Activated naive CD4-positive, alpha-beta T cell treated with Interleukin-2 at 50 U/mL for 16 hours (primary cell): ENCODE measurements at regions not wholly inside any gene's neighbourhood (a gene's known extent, or its start where the extent isn't known, plus 50 kb on each side); places are given as distances from the start of the nearest gene placed in this dataset.
"Not testable (repeated sequence)": the region's sequence is repeated elsewhere in the genome, so short reads cannot be mapped to it uniquely, and the experiment has no call there.

Experiments used
- DNase-seq: peaks from one replicate; pipeline ENCODE4 v3.0.0-alpha.2; 2020

DNA sequence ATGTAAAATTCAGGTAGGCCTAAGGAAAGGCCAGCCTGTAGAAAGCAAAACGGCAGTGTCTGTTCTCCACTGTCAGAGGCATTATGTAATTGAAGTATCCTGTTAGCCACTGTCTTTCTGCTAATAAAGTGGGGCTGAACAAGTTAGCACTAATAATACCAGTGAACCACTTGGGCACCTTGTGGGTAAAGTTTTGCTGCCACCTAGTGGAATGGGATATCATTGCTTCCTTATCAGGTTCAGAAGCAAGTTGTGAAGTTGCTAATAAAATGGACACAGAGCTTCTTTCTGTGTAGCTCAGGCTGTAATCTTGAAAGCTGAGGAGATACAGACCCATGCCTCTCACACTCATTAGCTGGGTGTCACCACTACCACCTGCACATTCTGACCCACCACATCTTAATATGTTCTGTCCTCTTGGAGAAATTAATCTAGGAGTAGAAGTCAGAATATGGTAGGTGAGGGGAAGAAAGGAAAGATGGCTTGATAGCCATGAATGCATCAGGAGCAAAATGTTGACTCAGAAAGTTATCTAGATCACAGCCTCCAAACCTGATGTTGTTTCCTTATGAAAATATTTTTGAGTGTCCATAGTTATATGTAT is 175.1 kb downstream of the SEPTIN7 start:
- DNase-seq = peak; percentile 30

- not testable (repeated sequence) for DNase-seq
These were observed 174.0 kb upstream of the EEPD1 start for GRCh38 chr7:35978816-35979640.

DNA sequence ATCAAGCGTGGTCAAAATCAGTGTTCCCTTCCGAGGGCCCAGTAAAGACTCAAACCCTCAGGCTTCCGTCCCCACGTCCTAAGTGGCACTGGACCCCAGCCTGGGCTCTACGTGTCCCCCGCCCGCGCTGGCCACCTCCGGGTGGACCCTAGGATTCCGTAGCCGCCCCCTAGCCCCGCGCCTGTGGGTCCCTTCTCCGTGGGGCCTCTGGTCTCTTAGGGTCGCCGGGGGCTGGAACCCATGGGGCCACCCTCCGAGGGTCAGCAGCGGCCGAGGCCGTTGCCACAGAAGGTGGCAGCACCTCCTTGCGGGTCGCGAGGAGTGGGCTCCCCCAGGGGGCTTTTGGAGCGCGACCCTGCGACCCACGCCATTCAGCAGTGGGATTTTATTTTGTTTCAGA is 170.5 kb upstream of the EEPD1 start:
- DNase-seq = no peak

DNA sequence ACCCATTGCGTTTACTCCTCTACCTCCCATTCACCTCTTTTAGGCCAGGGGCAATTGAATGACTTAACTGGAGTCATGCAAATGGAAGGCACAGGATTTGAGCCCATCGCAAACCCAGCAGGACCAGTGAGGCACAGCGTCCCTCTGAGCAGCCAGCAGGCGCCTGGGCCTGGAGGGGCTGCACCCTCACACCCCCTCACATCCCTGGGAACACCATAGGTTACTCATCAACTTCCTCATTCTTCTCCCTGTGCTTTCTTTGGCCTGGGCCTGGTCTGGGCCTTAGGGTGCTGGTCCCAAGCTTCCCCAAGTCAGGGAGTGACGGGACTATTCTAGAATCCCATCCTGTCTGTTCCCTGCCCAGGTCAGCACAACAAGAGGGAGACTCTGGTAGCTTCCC is 169.4 kb upstream of the EEPD1 start:
- no peak for DNase-seq

DNA sequence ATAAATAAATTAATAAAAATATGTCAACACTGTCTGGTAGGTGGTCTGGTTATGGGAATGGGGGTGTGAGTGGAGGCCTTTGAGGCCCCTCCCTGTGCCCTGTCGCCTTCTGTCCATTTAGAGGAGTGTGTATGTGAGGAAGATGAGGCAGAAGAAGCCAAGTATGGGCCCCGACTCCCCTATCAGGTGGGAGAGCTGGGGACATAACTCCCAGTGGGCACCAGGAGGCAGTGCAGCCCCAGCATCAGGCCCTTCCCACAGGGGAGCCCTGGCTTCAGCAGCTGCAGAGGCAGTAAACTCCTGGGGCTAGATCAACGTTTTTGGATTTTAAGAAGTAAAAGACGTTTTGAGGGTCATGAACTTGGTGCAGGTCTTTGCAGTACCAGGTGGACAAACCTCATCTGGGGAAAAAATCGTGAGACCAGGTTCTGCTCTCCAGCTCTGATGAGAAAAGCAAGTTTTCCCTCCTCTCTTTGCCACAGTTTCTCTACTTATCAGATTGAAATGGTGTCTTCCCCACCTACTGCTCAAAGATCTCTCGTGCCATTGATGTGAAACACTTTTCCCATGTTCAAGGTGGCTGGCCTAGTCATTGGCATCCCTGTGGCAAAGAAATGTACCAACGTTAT is 167.8 kb upstream of the EEPD1 start:
- peak; percentile 80 for DNase-seq

GRCh38 chr7:35987016-35987415 is 166.0 kb upstream of the EEPD1 start:
- DNase-seq = no peak

DNA sequence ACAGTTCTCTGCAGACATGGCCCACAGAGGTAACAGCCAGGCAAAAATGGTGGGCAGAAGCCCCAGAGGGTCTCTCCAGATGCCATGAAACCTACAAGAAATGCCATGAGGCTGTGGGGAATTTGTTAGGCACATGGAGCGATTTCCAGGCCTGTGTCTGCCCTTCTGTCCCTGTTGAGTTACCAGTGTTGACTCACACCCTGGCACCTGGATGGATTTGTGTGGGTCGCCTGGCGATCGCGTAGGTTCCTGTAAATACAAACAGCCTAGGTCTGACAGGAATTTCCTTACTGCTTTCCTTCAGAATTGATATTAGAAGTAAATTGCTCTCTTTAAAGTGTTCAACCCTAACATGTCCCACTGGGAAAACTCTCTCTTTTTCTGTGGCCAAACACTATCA is 164.9 kb upstream of the EEPD1 start:
- DNase-seq = no peak

DNA sequence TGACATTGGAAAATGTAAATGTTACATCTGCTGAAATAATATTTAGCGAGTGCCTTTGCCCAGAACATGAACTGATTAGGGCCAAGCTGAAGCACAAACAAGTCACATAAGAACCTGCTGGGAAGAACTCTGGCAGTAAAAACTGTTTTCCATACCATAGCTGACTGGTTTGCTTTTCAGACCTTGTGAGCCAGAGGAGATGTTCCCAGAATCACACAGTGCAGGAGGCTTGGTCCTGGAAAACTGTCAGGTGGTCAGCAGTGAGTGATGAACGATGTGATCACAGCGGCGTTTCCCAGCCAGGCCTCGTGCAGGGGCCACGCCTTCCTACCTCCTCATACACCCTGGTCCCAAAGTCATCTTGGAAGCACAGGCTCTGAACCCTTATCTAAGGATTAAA is 164.2 kb upstream of the EEPD1 start:
- DNase-seq = no peak

DNA sequence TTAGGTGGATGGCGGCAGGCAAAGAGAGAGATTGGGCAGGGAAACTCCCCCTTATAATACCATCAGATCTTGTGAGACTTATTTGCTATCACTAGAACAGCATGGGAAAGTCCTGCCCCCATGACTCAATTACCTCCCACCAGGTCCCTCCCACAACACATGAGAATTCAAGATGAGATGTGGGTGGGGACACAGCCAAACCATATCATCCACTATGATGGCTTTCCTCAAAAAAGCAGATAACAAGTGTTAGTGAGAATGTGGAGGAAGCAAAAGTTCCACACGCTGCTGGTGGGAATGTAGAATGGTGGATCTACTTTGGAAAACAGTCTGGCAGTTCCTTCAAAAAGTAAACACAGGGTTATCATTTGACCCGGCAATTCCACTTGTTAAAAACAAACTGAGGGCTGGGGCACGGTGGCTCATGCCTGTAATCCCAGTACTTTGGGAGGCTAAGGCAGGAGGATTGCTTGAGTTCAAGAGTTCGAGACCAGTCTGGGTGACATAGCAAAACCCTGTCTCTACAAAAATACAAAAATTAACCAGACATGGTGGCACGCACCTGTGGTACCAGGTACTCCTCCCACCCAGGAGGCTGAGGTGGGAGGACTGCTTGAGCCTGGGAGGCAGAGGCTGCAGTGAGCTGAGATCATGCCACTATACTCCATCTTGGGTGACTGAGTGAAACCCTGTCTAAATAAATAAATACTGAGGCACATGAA is 161.4 kb upstream of the EEPD1 start:
- DNase-seq = peak; percentile 53

DNA sequence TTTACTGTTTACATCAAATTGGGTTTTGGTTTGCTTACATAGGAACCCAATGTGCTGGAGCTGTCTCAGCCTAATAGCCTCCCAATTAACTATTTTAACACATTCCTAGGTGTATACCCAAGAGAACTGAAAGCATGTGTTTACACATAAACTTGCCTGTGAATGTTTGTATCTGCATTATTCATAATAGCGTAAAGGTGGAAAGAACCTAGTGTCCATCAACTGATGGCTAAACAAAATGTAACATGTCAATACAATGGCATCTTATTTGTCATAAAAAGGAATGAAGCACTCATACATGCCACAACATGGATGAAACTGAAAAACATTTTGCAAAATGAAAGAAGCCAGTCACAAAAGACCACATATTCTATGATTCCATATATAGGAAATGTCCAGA is 160.6 kb upstream of the EEPD1 start:
- DNase-seq = no peak

GRCh38 chr7:35993113-35993512 is 159.9 kb upstream of the EEPD1 start:
- DNase-seq = no peak

DNA sequence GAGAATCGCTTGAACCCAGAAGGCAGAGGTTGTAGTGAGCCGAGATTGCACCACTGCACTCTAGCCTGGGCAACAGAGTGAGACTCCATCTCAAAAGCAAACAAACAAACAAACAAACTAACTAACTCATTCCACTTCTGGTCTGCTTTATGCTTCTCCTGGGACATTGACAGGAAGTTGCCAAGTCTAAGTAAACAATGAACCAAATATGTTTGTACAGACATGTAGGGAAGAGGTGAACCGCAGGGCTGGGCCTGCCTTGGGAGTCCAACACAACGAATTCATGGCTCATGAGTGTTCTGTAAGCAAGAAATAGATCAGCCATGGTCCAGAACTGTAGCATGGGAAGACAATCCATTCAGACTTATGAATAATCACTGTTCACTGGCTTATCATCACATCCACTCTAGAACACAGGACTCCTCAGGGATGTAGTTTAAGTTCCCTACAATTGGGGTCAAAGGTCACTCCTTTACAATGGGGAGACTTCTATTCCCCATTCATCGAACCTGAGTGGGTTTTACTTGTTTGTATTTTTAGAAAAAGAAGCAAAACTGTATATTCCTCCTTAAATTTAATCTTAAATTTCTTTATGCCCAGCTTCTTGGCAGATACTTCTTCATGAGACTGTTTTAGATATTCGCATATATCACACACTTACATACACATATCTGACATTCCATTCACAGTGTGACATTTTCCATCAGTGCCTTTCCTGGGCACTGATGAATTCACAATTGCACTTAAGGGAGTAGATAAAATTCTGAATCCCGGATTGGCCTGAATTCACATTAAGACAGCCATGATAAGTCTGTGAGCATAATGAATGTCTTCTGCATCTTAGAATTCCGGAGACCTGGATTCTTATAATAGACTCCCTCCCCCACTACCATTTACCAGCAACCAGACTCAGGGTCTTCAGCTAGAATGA is 159.1 kb upstream of the EEPD1 start:
- no peak for DNase-seq

DNA sequence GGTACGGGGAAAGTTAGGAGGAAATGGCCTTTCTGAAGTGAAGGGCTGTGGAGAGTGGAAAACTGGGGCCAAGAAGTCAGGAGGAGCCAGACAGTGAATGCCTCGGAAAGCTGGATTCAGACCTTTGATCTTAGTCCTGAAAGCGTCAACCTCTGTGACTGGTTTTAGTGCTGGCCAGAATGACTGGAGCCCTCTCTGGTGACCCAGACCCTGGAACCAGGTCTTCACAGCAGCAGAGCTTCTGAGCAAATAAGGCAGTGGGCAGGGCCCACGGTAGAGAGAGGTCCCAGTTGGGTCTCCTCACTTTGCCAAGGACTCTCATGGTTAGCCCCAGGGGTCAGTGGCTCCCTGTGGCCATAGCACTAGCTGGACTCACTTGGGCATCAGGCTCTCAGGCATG is 157.7 kb upstream of the EEPD1 start:
- DNase-seq = no peak

DNA sequence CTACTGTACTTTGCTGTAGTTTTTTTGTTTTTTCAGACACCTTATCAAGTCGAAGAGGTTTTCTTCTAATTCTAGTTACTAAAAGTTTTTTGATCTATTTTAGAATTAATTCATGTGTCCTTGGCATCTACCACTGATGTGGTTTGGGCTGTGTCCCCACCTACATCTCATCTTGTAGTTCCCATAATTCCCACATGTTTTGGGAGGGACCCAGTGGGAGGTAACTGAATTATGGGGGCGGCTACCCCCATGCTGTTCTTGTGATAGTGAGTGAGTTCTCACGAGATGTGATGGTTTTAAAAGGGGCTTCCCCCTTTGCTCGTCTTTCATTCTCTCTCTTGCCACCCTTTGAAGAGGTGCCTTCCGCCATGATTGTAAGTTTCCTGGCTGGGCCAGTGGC is 154.6 kb upstream of the EEPD1 start:
- no peak for DNase-seq

DNA sequence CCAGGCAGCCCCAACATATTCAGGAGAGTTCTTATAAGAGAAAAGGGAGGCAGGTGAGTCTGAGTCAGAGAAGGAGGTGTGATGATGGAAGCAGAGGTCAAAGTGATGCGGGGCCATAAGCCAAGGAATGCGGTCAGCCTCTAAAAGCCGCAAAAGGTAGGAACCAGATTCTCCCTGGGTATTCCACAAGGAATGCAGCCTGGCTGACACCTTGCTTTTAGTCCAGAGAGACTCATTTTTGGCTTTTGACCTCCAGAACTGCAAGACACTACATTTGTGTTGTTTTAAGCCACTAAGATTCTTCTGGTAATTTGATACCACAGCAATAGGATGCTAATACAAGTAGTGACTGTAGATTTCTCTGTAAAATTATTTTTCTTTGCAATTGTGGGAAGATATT is 151.5 kb upstream of the EEPD1 start:
- DNase-seq = no peak

GRCh38 chr7:36002900-36003299 is 150.2 kb upstream of the EEPD1 start:
- no peak for DNase-seq

GRCh38 chr7:36003343-36003742 is 149.7 kb upstream of the EEPD1 start:
- no peak for DNase-seq

DNA sequence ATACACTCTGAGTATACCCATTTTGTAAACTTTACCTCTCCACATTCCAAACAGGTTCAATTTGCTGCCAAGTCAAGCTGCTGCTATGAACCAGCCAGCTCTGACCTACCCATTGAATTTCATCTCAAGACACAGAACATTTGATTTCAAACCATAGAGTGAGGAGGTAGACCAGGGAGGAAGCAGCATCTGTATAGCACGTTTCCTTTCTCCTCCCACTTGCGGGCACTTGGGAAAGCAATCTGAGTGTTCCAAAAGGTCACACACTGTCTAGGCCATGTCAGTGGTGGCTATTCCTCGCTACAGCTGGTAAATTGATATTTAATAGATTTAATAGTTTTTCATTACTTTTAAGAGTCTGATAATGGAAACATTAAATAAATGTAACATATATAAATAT is 147.8 kb upstream of the EEPD1 start:
- no peak for DNase-seq

DNA sequence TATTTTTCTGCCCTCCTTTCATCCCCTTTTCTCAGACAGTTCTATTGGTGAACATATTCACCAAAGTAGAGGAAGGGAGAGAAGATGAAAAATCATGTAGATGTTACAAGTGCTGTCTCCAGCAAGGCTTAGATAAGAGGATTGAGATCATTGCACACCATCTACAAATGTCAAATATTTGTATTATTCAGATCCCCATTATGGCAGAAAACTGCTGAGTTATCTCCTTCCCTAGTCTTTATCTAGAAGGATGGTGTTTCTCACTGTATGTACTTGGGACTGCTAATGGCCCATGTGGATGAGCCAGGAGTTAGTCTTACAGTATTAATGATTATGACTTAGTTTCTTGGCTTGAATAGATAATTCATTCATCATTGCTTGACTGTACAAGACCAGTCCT is 147.2 kb upstream of the EEPD1 start:
- no peak for DNase-seq

- no peak for DNase-seq
These were observed 146.3 kb upstream of the EEPD1 start for GRCh38 chr7:36006636-36007229.

DNA sequence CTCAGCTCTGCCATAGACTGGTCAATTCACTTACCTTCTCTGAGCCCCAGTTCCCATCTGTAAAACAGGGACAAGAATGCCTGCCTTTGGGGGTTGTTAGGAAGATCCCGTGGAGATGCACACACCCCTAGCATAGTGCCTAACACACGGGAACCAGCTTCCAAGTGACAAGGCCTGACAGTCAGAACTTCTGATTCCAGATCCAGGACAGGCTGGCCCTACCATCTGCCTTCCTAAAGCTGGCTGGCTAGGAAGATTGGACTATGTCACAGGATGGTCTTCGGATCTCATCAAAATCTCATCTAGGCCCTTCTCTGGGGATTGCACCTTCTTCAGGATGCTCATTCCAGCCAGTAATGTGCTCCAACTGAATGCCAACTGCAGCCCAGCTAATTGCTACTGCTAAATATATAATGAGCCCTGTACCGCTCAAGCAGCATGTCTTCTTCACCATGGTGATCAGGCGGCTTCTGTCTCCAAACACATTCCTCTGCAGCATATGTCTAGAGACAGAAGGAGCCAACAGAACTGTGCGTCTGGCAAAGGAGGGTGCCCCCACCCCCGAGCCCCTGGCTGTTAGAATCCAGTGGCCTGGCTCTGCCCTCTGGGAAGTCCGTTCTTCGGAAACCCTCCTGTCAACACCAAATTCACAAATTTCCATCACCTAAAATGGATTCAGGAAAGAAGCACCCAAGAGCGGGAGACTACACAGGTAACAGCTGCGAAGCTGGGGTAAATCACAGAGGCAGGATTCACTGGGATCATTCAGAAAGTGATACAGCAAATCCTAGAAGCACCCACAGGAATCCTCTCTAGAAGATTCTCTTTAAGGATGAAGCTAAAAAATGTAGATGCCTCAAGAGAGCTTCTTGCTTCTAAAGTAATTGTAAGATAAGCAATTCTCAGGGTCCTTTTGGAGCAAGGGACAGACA is 142.1 kb upstream of the EEPD1 start:
- no peak for DNase-seq
